ENCODE measurements at regions not wholly inside any gene's neighbourhood (a gene's known extent, or its start where the extent isn't known, plus 50 kb on each side); places are given as distances from the start of the nearest gene placed in this dataset.

DNA sequence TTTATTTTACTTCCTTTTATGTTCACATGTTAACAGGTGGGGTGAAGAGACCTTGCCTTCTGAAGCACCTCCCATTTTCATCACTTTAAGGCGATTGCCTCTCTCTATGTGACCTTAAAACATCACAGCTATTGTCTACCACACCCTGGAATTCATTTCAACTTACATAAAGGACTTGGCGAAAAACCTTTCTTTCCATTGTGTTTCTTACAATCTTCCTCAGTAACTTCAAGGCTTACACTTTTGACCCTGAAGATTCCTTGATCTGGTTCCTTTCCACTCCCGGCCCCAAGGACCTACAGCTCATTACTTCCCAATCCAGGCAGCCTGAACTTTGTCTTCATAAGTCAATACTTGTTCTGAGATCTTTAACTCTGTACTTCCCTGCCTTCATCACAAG is 443.3 kb downstream of the ADAMTS20 start:
- no peak for TF ChIP-seq CTCF (IDR thresholded peaks at IDR 0.05)
- no peak for TF ChIP-seq EZH2phosphoT487 (IDR thresholded peaks at IDR 0.05)
- no peak for TF ChIP-seq EZH2 (IDR thresholded peaks at IDR 0.05)
